ENCODE measurements at regions not wholly inside any gene's neighbourhood (a gene's known extent, or its start where the extent isn't known, plus 50 kb on each side); places are given as distances from the start of the nearest gene placed in this dataset.

DNA sequence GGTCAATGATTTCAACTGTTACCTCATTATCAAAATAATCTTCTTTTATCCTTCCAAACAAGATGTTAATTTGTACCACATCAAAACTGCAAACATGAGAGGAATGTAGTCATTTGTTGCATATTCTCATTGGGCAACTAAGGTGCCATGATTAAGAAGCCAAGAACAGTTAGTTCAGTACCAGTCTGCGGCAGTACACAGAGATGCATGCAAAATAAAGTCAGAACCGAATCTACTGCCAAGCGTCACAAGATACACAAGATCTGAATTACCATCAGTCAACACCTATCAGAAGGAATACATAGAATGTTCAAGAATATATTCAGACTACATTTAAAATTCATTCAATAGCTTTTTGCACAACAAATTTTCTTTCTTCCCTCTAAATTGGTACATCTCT lies 127.6 kb upstream of the SPATA12 start:
- TF ChIP-seq, protein P1, sequence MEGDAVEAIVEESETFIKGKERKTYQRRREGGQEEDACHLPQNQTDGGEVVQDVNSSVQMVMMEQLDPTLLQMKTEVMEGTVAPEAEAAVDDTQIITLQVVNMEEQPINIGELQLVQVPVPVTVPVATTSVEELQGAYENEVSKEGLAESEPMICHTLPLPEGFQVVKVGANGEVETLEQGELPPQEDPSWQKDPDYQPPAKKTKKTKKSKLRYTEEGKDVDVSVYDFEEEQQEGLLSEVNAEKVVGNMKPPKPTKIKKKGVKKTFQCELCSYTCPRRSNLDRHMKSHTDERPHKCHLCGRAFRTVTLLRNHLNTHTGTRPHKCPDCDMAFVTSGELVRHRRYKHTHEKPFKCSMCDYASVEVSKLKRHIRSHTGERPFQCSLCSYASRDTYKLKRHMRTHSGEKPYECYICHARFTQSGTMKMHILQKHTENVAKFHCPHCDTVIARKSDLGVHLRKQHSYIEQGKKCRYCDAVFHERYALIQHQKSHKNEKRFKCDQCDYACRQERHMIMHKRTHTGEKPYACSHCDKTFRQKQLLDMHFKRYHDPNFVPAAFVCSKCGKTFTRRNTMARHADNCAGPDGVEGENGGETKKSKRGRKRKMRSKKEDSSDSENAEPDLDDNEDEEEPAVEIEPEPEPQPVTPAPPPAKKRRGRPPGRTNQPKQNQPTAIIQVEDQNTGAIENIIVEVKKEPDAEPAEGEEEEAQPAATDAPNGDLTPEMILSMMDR (IDR thresholded peaks at IDR 0.05; ENCODE audit: low read depth, low read length, missing control alignments) = no peak
- H3K4me3 ChIP-seq (replicated peaks; ENCODE audit: low read depth, low read length) = no peak overlapping the region
- DNase-seq (ENCODE audit: extremely low read depth, low read depth) = no peak

DNA sequence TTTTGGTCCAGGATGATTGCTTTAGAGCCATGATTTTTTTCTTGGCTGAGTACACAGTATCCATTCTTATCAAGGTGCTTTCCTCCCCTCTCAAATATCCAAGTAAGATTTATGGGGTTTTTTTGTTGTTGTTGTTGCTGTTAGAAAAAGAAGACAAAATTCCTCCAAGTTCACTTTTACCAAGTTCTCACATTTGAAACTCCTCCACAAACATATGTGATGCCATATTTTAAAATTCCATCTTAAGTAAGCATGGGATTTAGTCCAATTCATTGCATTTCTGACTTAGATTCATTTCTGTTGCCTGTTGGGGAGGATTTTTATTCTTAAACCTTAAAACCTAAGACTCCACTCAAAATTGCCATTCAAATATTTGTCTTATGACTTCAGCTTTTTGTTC lies 128.6 kb upstream of the SPATA12 start:
- no peak for DNase-seq (ENCODE audit: extremely low read depth, low read depth)
- H3K4me3 ChIP-seq (replicated peaks; ENCODE audit: low read depth, low read length) = no peak overlapping the region
- TF ChIP-seq, protein P1 (IDR thresholded peaks at IDR 0.05; ENCODE audit: low read depth, low read length, missing control alignments) = no peak

DNA sequence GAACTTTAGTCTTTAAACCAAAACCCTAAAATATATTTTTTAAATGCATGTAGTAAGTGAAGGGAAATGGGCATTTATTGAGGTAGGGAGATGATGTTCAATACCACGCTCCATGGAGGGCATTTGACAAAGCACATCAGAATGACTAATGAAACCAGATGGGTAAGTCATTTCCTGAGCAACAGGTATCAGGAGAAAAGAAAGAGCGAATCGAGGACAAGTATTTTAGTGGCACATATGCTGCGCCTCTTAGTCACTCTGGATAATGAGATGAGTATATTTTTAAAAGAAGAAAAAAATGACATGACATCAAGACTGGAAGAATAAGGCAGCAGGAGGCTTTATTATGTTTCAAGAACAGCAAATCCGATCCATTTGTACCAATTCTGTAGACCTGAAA lies 129.0 kb upstream of the ARHGEF3 start:
- H3K4me3 ChIP-seq (replicated peaks; ENCODE audit: low read depth, low read length) = no peak overlapping the region
- TF ChIP-seq, protein P1 (IDR thresholded peaks at IDR 0.05; ENCODE audit: low read depth, low read length, missing control alignments) = no peak
- no peak for DNase-seq (ENCODE audit: extremely low read depth, low read depth)

GRCh38 chr3:56929809-56930615 lies 128.3 kb upstream of the ARHGEF3 start:
- no peak overlapping the region for H3K4me3 ChIP-seq (replicated peaks; ENCODE audit: low read depth, low read length)
- TF ChIP-seq, protein P1 (IDR thresholded peaks at IDR 0.05; ENCODE audit: low read depth, low read length, missing control alignments) = no peak
- DNase-seq (ENCODE audit: extremely low read depth, low read depth) = no peak

- TF ChIP-seq, protein P1 (IDR thresholded peaks at IDR 0.05; ENCODE audit: low read depth, low read length, missing control alignments) = no peak
- no peak for DNase-seq (ENCODE audit: extremely low read depth, low read depth)
Observed at GRCh38 chr3:56928379-56929068, 126.8 kb upstream of the ARHGEF3 start.

GRCh38 chr3:56927855-56928254 lies 126.1 kb upstream of the ARHGEF3 start:
- H3K4me3 ChIP-seq (replicated peaks; ENCODE audit: low read depth, low read length) = no peak overlapping the region
- TF ChIP-seq, protein P1 (IDR thresholded peaks at IDR 0.05; ENCODE audit: low read depth, low read length, missing control alignments) = no peak
- no peak for DNase-seq (ENCODE audit: extremely low read depth, low read depth)

More at GRCh38 chr3:56928379-56929068, 126.8 kb upstream of the ARHGEF3 start:
- no peak overlapping the region for H3K4me3 ChIP-seq (replicated peaks; ENCODE audit: low read depth, low read length)
